ENCODE measurements at regions not wholly inside any gene's neighbourhood (a gene's known extent, or its start where the extent isn't known, plus 50 kb on each side); places are given as distances from the start of the nearest gene placed in this dataset.

DNA sequence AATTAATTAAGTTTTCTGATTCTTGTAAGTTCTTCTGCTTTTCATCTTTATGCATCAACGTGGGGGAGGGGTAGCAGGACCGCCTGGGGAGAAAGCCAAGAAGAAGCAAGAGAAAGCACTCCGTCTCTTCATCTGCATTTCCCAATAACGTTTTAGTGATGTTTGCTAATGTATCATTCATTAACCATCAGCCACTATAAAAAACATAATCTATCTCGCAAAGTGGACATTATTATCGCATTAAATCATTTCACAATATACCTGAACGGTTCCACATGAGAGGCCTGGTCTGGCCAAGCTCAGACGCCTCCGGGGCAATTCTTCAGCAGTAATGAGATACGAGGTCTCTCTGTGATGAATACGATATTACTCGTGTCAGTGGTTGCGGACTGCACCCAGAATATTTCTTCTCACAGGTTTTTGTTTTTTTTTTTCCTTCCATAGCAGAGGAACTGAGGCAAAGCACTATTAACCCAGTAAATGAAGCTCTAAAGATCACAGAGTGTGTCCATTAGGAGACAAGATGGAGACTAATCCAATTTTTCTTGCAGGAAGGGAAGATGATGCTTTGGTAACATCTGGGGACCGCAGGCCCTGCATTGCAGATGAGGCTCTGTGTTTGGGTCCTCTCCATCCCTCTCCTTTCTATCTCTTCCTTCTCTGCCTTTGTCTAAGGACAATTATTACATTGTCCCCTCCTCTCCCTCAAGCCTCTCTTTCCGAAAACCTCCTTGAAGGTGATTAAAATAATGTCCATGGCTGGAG is 156.1 kb downstream of the SLC35B3 start (continued):
- TF ChIP-seq, protein P1, sequence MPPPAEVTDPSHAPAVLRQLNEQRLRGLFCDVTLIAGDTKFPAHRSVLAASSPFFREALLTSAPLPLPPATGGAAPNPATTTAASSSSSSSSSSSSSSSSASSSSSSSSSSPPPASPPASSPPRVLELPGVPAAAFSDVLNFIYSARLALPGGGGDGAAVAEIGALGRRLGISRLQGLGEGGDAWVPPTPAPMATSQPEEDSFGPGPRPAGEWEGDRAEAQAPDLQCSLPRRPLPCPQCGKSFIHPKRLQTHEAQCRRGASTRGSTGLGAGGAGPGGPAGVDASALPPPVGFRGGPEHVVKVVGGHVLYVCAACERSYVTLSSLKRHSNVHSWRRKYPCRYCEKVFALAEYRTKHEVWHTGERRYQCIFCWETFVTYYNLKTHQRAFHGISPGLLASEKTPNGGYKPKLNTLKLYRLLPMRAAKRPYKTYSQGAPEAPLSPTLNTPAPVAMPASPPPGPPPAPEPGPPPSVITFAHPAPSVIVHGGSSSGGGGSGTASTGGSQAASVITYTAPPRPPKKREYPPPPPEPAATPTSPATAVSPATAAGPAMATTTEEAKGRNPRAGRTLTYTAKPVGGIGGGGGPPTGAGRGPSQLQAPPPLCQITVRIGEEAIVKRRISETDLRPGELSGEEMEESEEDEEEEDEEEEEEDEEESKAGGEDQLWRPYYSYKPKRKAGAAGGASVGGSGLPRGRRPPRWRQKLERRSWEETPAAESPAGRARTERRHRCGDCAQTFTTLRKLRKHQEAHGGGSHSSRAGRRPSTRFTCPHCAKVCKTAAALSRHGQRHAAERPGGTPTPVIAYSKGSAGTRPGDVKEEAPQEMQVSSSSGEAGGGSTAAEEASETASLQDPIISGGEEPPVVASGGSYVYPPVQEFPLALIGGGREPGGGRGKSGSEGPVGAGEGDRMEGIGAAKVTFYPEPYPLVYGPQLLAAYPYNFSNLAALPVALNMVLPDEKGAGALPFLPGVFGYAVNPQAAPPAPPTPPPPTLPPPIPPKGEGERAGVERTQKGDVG (CRISPR knock-in tag; IDR thresholded peaks at IDR 0.05), result no peak
- no peak for TF ChIP-seq PML (IDR thresholded peaks at IDR 0.05; ENCODE audit: low read length)

DNA sequence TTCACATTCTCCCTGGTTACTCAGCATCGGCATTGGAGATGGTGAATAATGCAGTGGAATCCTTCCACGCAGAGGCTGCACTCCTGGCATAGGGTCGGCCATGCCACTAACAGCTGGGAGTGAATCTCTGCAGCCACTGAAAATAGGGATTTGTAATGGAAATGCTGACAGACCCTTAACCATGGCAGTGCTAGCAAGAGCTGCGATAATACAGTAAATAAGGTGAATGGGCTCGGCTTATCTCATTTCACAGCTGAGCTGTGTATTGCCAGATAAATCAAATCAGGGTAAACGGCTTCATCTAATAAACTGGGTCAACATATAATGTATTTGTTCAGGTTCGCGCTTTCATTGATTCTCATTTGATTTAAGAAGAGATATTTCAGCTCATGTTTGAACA is 156.8 kb downstream of the SLC35B3 start:
- Histone ChIP-seq H3K79me2 (ENCODE audit: control insufficient read depth, insufficient read depth, low read length) (no peaks in the 10 kb centered on the region), H3K4me3 (no peak overlapping the region), H3K27ac (ENCODE audit: control insufficient read depth, insufficient read depth) (no peak overlapping the region), H2AFZ (ENCODE audit: control insufficient read depth, low read depth, low read length) (no peak overlapping the region), H3K4me1 (ENCODE audit: control insufficient read depth, insufficient read depth, low read length) (no peaks in the 10 kb centered on the region), H3K27me3 (replicated peaks in 1 of 2; ENCODE audit: control insufficient read depth in 2 of 2, insufficient read depth in 2 of 2, low read length in 1 of 2) (no peaks in the 10 kb centered on the region), H3K4me2 (ENCODE audit: control insufficient read depth, insufficient read depth) (no peak overlapping the region), H4K20me1 (ENCODE audit: control insufficient read depth, insufficient read depth) (no peaks in the 10 kb centered on the region), H3K9ac (ENCODE audit: control insufficient read depth, insufficient read depth, low read length) (no peak overlapping the region), H3K9me3 (replicated peaks; ENCODE audit: control insufficient read depth, insufficient read depth, low read length) (no peaks in the 10 kb centered on the region; the same call in 2 of the 3 replicates), H3K36me3 (ENCODE audit: control insufficient read depth in 2 of 2, insufficient read depth in 2 of 2, low read length in 1 of 2) (no peaks in the 10 kb centered on the region)
- in situ Hi-C loops (cut with MboI), result no loop called here
- RAD21 ChIA-PET (ENCODE audit: unreplicated experiment), result no interaction called here
- POLR2A ChIA-PET, result no interaction called here
- DNase-seq (ENCODE audit: low read depth, low spot score), result no peak
- FAIRE-seq, result no peak
- SMC1A ChIA-PET (ENCODE audit: uncharacterized antibody, unreplicated experiment), result no interaction called here
- TF ChIP-seq, protein P2, sequence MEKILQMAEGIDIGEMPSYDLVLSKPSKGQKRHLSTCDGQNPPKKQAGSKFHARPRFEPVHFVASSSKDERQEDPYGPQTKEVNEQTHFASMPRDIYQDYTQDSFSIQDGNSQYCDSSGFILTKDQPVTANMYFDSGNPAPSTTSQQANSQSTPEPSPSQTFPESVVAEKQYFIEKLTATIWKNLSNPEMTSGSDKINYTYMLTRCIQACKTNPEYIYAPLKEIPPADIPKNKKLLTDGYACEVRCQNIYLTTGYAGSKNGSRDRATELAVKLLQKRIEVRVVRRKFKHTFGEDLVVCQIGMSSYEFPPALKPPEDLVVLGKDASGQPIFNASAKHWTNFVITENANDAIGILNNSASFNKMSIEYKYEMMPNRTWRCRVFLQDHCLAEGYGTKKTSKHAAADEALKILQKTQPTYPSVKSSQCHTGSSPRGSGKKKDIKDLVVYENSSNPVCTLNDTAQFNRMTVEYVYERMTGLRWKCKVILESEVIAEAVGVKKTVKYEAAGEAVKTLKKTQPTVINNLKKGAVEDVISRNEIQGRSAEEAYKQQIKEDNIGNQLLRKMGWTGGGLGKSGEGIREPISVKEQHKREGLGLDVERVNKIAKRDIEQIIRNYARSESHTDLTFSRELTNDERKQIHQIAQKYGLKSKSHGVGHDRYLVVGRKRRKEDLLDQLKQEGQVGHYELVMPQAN (conservative IDR thresholded peaks at IDR 0.05), result no peak
- no peak for TF ChIP-seq RB1 (IDR thresholded peaks at IDR 0.05; ENCODE audit: borderline replicate concordance)
- TF ChIP-seq MYC (IDR thresholded peaks at IDR 0.05; ENCODE audit: insufficient read depth, insufficient read length, insufficient replicate concordance, low read length, severe bottlenecking), result no peak
- TF ChIP-seq, protein P3, sequence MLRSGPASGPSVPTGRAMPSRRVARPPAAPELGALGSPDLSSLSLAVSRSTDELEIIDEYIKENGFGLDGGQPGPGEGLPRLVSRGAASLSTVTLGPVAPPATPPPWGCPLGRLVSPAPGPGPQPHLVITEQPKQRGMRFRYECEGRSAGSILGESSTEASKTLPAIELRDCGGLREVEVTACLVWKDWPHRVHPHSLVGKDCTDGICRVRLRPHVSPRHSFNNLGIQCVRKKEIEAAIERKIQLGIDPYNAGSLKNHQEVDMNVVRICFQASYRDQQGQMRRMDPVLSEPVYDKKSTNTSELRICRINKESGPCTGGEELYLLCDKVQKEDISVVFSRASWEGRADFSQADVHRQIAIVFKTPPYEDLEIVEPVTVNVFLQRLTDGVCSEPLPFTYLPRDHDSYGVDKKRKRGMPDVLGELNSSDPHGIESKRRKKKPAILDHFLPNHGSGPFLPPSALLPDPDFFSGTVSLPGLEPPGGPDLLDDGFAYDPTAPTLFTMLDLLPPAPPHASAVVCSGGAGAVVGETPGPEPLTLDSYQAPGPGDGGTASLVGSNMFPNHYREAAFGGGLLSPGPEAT (IDR thresholded peaks at IDR 0.05; ENCODE audit: low read depth), result no peak
- TF ChIP-seq, protein P4, sequence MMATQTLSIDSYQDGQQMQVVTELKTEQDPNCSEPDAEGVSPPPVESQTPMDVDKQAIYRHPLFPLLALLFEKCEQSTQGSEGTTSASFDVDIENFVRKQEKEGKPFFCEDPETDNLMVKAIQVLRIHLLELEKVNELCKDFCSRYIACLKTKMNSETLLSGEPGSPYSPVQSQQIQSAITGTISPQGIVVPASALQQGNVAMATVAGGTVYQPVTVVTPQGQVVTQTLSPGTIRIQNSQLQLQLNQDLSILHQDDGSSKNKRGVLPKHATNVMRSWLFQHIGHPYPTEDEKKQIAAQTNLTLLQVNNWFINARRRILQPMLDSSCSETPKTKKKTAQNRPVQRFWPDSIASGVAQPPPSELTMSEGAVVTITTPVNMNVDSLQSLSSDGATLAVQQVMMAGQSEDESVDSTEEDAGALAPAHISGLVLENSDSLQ (IDR thresholded peaks at IDR 0.05), result no peak
- CTCF ChIA-PET, result no interaction called here
- 55% methylated on average over 8 of the region's 8 CpGs for WGBS (ENCODE audit: insufficient coverage, insufficient replicate concordance, low lambda C conversion rate, missing lambda C conversion rate)
- ATAC-seq, result no peak
- no TSS peak for BruUV-seq (replicated peaks)
- intact Hi-C loops (cut with micrococcal nuclease; ENCODE audit: unreplicated experiment), result no loop called here
